ENCODE measurements at regions not wholly inside any gene's neighbourhood (a gene's known extent, or its start where the extent isn't known, plus 50 kb on each side); places are given as distances from the start of the nearest gene placed in this dataset.

GRCh38 chr4:175440786-175441185, 371.3 kb downstream of the GPM6A start:
- peaks cover 4 to 5% of the 10 kb centered on the region in 2 donors for H3K9me3 Mint-ChIP-seq
- TF ChIP-seq CTCF (IDR thresholded peaks at IDR 0.05): no peak
- no peaks in the 10 kb centered on the region for H3K36me3 Mint-ChIP-seq
- no peaks in the 10 kb centered on the region for H3K27me3 ChIP-seq (ENCODE audit: control insufficient read depth, insufficient read depth, low read length)
- 78% methylated on average over 2 of the region's 2 CpGs for WGBS (ENCODE audit: insufficient coverage)
- no peak overlapping the region for H3K4me3 Mint-ChIP-seq
- DNase-seq: no peak
- no peak overlapping the region for H3K27ac Mint-ChIP-seq
- no peaks in the 10 kb centered on the region for H3K4me1 ChIP-seq (ENCODE audit: control insufficient read depth, insufficient read depth, low read length)
- H3K27me3 Mint-ChIP-seq (ENCODE audit: low read depth in 2 of 2): no peaks in the 10 kb centered on the region
- no peaks in the 10 kb centered on the region for H3K36me3 ChIP-seq (ENCODE audit: control insufficient read depth, insufficient read depth, low read length)
- no peaks in the 10 kb centered on the region for H3K9me3 ChIP-seq (ENCODE audit: control insufficient read depth, insufficient read depth, low read length)
- H3K4me3 ChIP-seq (ENCODE audit: low read length): no peak overlapping the region
- intact Hi-C loops (cut with micrococcal nuclease): no loop called here
- no peak for ATAC-seq
- H3K4me1 Mint-ChIP-seq: no peaks in the 10 kb centered on the region
- no peak overlapping the region for H3K27ac ChIP-seq (ENCODE audit: low read length)

- Histone ChIP-seq H3K27ac (ENCODE audit: low read length) (no peak overlapping the region), H3K27me3 (ENCODE audit: control insufficient read depth, insufficient read depth, low read length) (no peaks in the 10 kb centered on the region), H3K36me3 (ENCODE audit: control insufficient read depth, insufficient read depth, low read length) (no peaks in the 10 kb centered on the region), H3K4me1 (ENCODE audit: control insufficient read depth, insufficient read depth, low read length) (no peaks in the 10 kb centered on the region), H3K4me3 (ENCODE audit: low read length) (no peak overlapping the region), H3K9me3 (ENCODE audit: control insufficient read depth, insufficient read depth, low read length) (no peaks in the 10 kb centered on the region)
- Mint-ChIP-seq H3K4me1 (no peaks in the 10 kb centered on the region), H3K27ac (no peak overlapping the region), H3K4me3 (no peak overlapping the region), H3K9me3 (peaks cover 4 to 5% of the 10 kb centered on the region in 2 donors), H3K36me3 (no peaks in the 10 kb centered on the region), H3K27me3 (ENCODE audit: low read depth in 2 of 2) (no peaks in the 10 kb centered on the region)
- no peak for TF ChIP-seq CTCF (IDR thresholded peaks at IDR 0.05)
- no peak for ATAC-seq
- no peak for DNase-seq
- 81% methylated on average over 7 of the region's 7 CpGs for WGBS (ENCODE audit: insufficient coverage)
- intact Hi-C loops (cut with micrococcal nuclease): no loop called here
Observed at GRCh38 chr4:175441256-175441655, 370.8 kb downstream of the GPM6A start.

GRCh38 chr4:175443547-175443946, 368.5 kb downstream of the GPM6A start:
- Histone ChIP-seq H3K4me1 (ENCODE audit: control insufficient read depth, insufficient read depth, low read length) (no peaks in the 10 kb centered on the region), H3K27ac (ENCODE audit: low read length) (no peak overlapping the region), H3K36me3 (ENCODE audit: control insufficient read depth, insufficient read depth, low read length) (no peaks in the 10 kb centered on the region), H3K27me3 (ENCODE audit: control insufficient read depth, insufficient read depth, low read length) (no peaks in the 10 kb centered on the region), H3K9me3 (ENCODE audit: control insufficient read depth, insufficient read depth, low read length) (no peaks in the 10 kb centered on the region), H3K4me3 (ENCODE audit: low read length) (no peak overlapping the region)
- no peak for DNase-seq
- no peak for TF ChIP-seq CTCF (IDR thresholded peaks at IDR 0.05)
- WGBS (ENCODE audit: insufficient coverage): 91% methylated on average over 2 of the region's 3 CpGs
- ATAC-seq: no peak
- Mint-ChIP-seq H3K4me3 (no peak overlapping the region), H3K36me3 (no peaks in the 10 kb centered on the region), H3K27ac (no peak overlapping the region), H3K27me3 (ENCODE audit: low read depth in 2 of 2) (no peaks in the 10 kb centered on the region), H3K9me3 (peaks cover 0 to 2% of the 10 kb centered on the region in 2 donors), H3K4me1 (no peaks in the 10 kb centered on the region)
- intact Hi-C loops (cut with micrococcal nuclease): no loop called here

- DNase-seq (no peak), ATAC-seq (no peak)
Observed at GRCh38 chr4:175444512-175444911, 367.6 kb downstream of the GPM6A start.

More at GRCh38 chr4:175444512-175444911, 367.6 kb downstream of the GPM6A start:
- no peaks in the 10 kb centered on the region for H3K36me3 Mint-ChIP-seq
- H3K4me1 Mint-ChIP-seq: no peaks in the 10 kb centered on the region
- Histone ChIP-seq H3K27me3 (ENCODE audit: control insufficient read depth, insufficient read depth, low read length) (no peaks in the 10 kb centered on the region), H3K9me3 (ENCODE audit: control insufficient read depth, insufficient read depth, low read length) (no peaks in the 10 kb centered on the region), H3K36me3 (ENCODE audit: control insufficient read depth, insufficient read depth, low read length) (no peaks in the 10 kb centered on the region), H3K4me1 (ENCODE audit: control insufficient read depth, insufficient read depth, low read length) (no peaks in the 10 kb centered on the region), H3K4me3 (ENCODE audit: low read length) (no peak overlapping the region), H3K27ac (ENCODE audit: low read length) (no peak overlapping the region)
- H3K4me3 Mint-ChIP-seq: no peak overlapping the region
- WGBS (ENCODE audit: insufficient coverage): 81% methylated on average over 4 of the region's 4 CpGs
- intact Hi-C loops (cut with micrococcal nuclease): no loop called here
- TF ChIP-seq CTCF (IDR thresholded peaks at IDR 0.05): no peak
- H3K27ac Mint-ChIP-seq: no peak overlapping the region
- peaks cover 2 to 3% of the 10 kb centered on the region in 2 donors for H3K9me3 Mint-ChIP-seq
- no peaks in the 10 kb centered on the region for H3K27me3 Mint-ChIP-seq (ENCODE audit: low read depth in 2 of 2)

All from natural killer cell (primary cell).